Tongue (tissue), 1 donor: ENCODE measurements at regions not wholly inside any gene's neighbourhood (a gene's known extent, or its start where the extent isn't known, plus 50 kb on each side); places are given as distances from the start of the nearest gene placed in this dataset.
A peak's percentile ranks its signal among the peaks of the same experiment; 100 is the strongest.
"Not testable (repeated sequence)": the region's sequence is repeated elsewhere in the genome, so short reads cannot be mapped to it uniquely, and the experiment has no call there.

ENCODE experiments used
- DNase-seq: peaks from one replicate; pipeline ENCODE4 v3.0.0-alpha.2; 2015

GRCh38 chr4:27759611-27760575 lies 899.3 kb downstream of the STIM2 start:
- DNase-seq = peak; percentile 72

GRCh38 chr4:27763830-27764525 lies 903.3 kb downstream of the STIM2 start:
- DNase-seq = no peak

DNA sequence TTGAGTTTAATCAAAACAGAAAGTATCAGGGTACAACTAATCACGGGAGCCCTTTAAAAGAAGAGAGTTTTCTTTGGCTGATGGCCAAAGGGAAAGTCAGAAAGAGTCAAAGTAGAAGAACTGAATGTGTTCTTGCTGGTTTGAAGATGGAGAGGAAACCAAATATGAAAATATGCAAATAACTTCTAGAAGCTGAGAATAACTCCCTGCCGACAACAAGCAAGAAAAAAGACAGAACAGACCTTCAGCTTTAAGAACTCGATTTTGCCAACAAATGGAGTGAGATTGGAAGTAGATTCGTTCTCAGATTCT lies 903.8 kb downstream of the STIM2 start:
- peak; percentile 5 for DNase-seq

DNA sequence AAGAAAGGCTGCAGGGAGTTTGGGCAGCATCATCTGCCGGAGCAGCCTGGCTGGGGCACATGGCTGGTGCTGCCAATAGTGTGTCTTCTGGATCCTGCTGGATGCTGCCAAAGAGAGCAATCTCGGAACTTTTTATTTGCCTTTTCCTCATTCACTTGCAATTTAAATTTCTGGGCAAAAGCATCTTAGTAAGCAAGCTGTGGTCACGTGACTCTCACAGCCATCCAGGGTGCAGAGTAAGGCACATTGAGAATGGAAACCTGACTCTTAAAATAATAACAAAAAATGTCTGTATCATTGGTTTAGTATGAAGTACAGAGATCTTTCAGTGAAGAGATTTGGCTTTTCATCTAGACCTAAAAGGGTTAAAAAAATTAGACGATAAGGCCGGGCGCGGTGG lies 910.3 kb downstream of the STIM2 start:
- no peak for DNase-seq

- no peak for DNase-seq
These were observed 914.5 kb downstream of the STIM2 start for GRCh38 chr4:27775156-27775555.

DNA sequence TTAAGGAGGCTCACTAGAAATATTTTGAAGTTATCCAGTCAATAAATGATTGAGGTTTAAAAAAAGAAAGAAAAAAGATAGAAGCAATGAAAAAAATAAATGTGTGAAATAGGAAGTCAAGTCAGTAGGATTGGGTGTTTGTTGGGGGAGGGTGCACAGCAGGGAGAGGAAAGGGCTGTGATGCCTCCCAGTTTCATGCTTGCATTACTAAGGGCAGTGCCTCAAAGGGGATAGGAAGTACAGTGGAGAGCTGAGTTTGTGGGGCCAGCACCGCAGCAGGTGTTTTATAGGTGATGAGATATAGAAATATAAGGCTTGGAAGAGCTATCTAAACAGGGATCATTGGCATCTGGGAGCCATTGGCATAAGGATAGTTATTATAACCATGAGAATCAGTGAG lies 919.2 kb downstream of the STIM2 start:
- no peak for DNase-seq

DNA sequence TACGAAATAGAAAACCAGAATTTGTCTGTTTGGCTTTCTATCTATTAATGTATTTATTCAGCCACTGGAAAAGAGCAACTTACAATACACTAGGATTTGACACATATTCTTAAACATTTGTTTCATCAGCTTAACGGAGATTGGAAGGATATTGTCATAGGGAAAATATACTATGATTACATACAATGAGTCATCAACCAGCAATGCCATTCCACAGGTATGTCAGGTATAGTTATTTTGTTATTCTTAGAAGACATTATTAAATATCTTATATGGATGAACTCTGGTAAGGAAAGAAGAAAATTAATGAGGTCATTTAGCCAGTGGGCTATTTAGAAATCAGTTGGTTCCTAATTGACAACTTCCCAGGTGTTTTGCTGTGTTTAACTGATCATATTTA lies 926.6 kb downstream of the STIM2 start:
- DNase-seq = peak; percentile 21

GRCh38 chr4:27789773-27790172 lies 929.1 kb downstream of the STIM2 start:
- DNase-seq = no peak

GRCh38 chr4:27790911-27791310 lies 930.3 kb downstream of the STIM2 start:
- no peak for DNase-seq

- no peak for DNase-seq
These were observed 931.0 kb downstream of the STIM2 start for GRCh38 chr4:27791640-27792039.

DNA sequence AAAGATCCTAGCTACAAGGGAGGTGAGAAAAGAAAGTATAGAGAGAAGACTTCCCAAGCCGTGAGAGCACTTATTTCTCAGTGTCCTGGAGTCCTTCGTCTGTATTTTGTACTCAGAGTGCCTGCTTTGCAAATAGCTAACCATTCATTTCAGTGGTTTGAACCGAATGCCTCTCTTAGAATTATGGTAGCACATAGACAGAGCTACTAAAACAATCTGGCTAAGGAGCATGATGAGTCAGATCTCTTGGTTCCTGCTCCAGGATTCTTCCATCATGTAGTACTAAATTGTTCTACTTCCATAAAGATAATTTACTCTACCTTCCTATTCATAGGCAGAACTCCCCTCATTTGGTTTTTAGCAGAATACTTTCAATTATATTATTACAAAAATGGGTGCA lies 946.6 kb downstream of the STIM2 start:
- DNase-seq = no peak

DNA sequence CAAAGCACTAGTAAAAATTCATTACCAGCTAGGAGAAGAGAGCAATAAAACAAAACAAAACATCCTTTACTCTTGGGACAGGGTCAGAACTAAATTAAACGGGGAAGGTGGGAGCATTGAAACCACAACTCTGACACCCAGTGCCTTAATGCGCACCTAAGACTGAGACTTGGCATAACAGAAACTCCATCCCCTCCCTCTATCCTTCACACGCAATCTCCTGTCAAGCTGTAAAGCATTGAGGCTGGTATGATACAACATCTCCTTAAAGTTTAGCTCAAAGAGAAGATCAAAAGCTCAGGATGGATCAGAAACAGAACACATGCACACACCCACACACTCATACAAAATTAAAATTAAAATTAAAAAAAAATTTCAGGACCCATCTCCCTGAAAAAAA lies 951.3 kb downstream of the STIM2 start:
- no peak for DNase-seq

DNA sequence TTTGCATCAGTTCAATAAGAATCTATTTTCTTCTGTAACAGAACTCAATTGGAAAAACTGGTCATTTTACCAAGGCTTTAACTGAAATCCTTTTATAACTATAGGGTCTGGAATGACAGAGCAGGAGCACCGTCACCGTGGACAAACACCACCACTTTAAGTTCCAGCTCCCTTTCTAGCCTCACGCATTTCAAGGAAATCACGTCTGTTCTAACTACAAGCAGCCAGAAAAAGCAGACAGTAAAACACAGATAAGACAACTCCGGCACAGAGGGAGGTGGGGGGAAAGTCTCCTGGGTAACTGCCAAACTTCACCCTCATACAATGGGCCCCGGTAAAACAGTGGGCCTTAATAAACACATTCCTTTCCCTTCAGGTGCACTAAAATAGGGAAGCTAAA lies 952.6 kb downstream of the STIM2 start:
- not testable (repeated sequence) for DNase-seq

DNA sequence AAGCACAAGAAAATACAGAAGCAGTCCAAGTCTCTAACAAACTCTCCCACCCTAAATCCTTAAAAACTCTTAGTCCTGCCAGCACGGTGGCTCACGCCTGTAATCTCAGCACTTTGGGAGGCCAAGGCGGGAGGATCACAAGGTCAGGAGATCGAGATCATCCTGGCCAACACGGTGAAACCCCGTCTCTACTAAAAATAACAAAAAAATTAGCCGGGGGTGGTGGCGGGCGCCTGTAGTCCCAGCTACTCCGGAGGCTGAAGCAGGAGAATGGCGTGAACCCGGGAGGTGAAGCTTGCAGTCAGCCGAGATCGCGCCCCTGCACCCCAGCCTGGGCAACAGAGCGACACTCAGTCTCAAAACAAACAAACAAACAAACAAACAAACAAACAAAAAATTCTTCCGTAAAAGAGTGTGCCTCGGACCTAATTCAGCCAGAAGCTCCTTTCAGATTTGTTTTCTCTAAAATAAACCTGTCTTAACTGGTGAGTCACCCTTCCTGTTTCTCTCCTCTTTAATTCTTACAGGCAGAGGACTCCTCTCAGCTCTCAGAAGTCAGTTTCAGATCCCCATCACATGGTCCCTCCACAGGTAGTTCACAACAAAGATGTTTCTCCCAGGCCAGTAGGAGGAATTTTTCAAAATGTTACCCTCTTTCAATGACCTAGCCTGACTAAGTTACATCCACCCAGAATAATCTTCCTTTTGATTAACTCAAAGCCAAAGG lies 953.2 kb downstream of the STIM2 start:
- DNase-seq = not testable (repeated sequence)

- no peak for DNase-seq
These were observed 958.6 kb downstream of the STIM2 start for GRCh38 chr4:27819246-27819645.

GRCh38 chr4:27828843-27829242 lies 968.2 kb downstream of the STIM2 start:
- no peak for DNase-seq

DNA sequence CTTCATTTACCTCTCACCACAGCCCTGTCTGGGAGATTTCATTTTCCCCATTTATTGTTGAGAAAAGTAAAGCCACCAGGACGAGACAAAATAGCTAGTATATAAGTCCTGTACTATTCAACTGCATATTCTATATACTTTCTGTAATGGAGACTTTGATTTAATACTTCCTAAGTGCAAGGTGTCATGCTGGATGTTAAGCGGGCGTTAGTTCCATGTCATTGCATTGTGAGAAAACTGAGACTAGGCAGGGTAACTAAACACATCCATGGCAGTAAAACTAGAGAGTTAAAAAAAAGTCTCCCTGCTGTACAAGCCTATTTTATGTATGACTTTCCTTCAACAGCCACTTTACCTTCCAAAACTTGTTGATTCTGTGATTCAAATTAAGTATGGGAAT lies 969.6 kb downstream of the STIM2 start:
- DNase-seq = no peak

GRCh38 chr4:27835851-27836250 lies 975.2 kb downstream of the STIM2 start:
- DNase-seq = no peak

- DNase-seq = no peak
These were observed 975.9 kb downstream of the STIM2 start for GRCh38 chr4:27836523-27836922.

- no peak for DNase-seq
These were observed 983.1 kb downstream of the STIM2 start for GRCh38 chr4:27843776-27844175.

DNA sequence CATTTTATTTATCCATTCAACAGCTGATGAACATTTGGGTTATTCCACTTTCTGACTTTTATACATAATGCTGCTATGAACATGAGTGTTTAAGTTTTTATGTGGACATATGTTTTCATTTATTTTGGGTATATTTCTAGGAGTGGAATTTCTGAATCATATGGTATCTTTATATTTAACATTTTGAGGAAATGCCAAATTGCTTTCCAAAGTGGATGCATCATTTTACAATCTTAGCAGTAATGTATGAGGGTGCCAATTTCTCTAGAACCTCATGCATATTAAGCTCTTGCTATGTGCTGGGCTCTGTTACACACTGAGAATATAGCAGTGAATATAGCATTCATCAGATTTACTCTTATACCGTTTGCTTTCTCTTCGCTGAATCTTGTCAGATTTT lies 983.7 kb downstream of the STIM2 start:
- DNase-seq = peak; percentile 30

- no peak for DNase-seq
These were observed 986.3 kb downstream of the STIM2 start for GRCh38 chr4:27846951-27847350.

DNA sequence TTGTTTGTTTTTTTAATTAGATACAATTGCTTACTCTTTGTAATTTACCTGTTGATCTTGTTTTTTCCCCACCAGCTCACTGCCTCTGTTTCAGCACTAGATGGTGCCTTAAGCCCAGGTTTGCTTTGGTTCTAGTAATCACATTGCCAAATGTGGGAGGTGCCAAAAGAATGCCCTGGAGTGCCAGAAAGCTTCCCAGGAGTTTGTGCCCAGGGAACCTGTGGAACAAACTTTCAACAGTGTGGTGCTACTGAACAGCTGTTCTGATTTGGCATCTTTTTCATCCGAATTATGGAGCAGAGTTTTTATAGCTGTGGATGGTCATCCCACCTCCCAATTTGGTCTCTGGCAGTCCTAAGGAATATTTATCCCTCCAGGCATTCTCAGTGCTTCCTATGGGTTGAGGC lies 1000.7 kb downstream of the STIM2 start:
- peak; percentile 17 for DNase-seq
